ENCODE measurements at regions not wholly inside any gene's neighbourhood (a gene's known extent, or its start where the extent isn't known, plus 50 kb on each side); places are given as distances from the start of the nearest gene placed in this dataset.
A peak's percentile ranks its signal among the peaks of the same experiment; 100 is the strongest.

DNA sequence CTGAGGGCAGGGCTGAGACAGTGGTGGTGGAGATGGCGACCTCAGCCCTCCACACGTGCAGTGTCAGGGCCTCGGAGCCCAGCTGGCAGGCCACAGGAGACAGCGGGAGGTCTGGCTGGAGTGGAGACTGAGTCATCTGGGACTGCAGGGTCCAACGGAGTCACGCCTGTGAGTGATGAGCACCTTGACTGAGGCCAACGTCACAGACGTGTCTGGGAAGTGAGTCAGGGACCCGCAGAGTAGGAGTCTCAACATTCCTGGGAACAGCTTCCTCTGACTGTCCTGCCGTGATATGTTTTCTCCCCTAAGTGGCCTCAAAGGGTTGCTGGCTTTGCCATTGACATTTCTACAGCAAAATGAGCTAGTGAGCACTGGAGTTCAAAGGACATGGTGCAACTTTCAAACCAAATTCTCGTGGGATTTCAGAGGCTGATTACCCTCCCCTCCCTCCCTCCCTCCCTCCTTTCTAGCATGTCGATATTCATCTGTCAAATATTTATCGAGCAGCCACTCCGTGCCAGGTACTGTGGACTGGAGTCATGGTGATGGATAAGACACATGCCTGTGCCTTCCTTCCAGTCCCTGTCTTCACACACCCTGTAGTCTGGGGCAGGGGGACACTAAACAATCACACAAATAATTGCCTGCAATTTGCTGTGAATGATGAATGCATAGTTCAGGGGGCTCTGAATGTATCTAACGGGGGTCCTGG is 53.3 kb upstream of the AMOTL2 start:
- TF ChIP-seq, protein P1, sequence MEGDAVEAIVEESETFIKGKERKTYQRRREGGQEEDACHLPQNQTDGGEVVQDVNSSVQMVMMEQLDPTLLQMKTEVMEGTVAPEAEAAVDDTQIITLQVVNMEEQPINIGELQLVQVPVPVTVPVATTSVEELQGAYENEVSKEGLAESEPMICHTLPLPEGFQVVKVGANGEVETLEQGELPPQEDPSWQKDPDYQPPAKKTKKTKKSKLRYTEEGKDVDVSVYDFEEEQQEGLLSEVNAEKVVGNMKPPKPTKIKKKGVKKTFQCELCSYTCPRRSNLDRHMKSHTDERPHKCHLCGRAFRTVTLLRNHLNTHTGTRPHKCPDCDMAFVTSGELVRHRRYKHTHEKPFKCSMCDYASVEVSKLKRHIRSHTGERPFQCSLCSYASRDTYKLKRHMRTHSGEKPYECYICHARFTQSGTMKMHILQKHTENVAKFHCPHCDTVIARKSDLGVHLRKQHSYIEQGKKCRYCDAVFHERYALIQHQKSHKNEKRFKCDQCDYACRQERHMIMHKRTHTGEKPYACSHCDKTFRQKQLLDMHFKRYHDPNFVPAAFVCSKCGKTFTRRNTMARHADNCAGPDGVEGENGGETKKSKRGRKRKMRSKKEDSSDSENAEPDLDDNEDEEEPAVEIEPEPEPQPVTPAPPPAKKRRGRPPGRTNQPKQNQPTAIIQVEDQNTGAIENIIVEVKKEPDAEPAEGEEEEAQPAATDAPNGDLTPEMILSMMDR (IDR thresholded peaks at IDR 0.05), result no peak
- Mint-ChIP-seq H3K27ac (ENCODE audit: unreplicated experiment) (peak overlapping the region; percentile 87), H3K4me1 (ENCODE audit: unreplicated experiment) (peaks cover 25% of the 10 kb centered on the region), H3K9me3 (ENCODE audit: unreplicated experiment) (no peaks in the 10 kb centered on the region), H3K27me3 (ENCODE audit: unreplicated experiment) (no peaks in the 10 kb centered on the region), H3K36me3 (ENCODE audit: unreplicated experiment) (no peaks in the 10 kb centered on the region), H3K4me3 (ENCODE audit: unreplicated experiment) (no peak overlapping the region)
- no peak for DNase-seq (ENCODE audit: extremely low spot score, unreplicated experiment)

DNA sequence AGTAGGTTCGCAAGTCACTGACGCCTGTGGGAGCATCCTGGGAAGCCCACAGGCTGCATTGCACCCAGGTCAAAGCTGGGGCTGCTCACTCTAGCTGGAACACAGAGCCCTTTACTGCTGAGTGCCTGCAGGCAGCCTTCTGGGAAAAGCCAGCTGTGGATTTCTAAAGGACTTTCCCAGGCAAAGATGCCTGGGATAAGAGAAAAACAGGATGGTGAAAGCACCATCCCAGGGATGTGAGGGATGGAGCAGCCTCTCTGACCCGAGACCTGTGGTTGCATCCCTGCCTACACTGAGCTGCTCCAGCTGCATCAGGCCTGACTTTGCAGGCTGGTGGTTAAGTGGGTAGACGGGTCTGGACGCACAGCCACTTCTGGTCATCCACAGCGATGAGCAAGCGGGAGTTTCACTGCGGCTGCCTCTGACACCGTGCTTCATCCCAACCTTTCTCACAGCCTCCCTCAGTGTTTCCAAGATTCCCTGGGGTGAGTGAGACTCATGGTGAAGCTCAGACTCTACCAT is 52.5 kb upstream of the AMOTL2 start:
- no peak for DNase-seq (ENCODE audit: extremely low spot score, unreplicated experiment)

DNA sequence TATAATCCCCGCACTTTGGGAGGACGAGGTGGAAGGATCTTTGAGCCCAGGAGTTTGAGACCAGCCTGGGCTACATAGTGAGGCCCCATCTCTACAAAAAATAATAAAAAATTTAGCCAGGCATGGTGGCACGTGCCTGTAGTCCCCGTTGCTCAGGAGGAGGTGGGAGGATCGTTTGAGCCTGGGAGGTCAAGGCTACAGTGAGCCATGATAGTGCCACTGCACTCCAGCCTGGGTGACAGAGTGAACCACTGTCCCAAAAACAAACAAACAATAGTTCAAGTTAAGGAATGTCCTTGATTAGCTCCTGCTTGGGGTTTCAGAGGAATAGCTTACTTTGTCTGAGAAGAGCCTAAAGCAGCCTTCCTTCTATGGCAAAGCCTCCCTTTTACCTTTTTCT is 51.7 kb upstream of the AMOTL2 start:
- DNase-seq (ENCODE audit: extremely low spot score, unreplicated experiment), result no peak
- Mint-ChIP-seq H3K27ac (ENCODE audit: unreplicated experiment) (no peak overlapping the region), H3K36me3 (ENCODE audit: unreplicated experiment) (no peaks in the 10 kb centered on the region), H3K4me3 (ENCODE audit: unreplicated experiment) (no peak overlapping the region), H3K27me3 (ENCODE audit: unreplicated experiment) (no peaks in the 10 kb centered on the region), H3K4me1 (ENCODE audit: unreplicated experiment) (peaks cover 25% of the 10 kb centered on the region), H3K9me3 (ENCODE audit: unreplicated experiment) (no peaks in the 10 kb centered on the region)
- TF ChIP-seq, protein P1 (IDR thresholded peaks at IDR 0.05), result no peak

More for the DNA sequence above, 52.5 kb upstream of the AMOTL2 start:
- no peaks in the 10 kb centered on the region for H3K9me3 Mint-ChIP-seq (ENCODE audit: unreplicated experiment)
- no peaks in the 10 kb centered on the region for H3K27me3 Mint-ChIP-seq (ENCODE audit: unreplicated experiment)
- peak overlapping the region; percentile 87 for H3K27ac Mint-ChIP-seq (ENCODE audit: unreplicated experiment)
- H3K4me3 Mint-ChIP-seq (ENCODE audit: unreplicated experiment), result no peak overlapping the region
- TF ChIP-seq, protein P1 (IDR thresholded peaks at IDR 0.05), result no peak
- no peaks in the 10 kb centered on the region for H3K36me3 Mint-ChIP-seq (ENCODE audit: unreplicated experiment)
- H3K4me1 Mint-ChIP-seq (ENCODE audit: unreplicated experiment), result peaks cover 25% of the 10 kb centered on the region
